ENCODE measurements at regions not wholly inside any gene's neighbourhood (a gene's known extent, or its start where the extent isn't known, plus 50 kb on each side); places are given as distances from the start of the nearest gene placed in this dataset.

DNA sequence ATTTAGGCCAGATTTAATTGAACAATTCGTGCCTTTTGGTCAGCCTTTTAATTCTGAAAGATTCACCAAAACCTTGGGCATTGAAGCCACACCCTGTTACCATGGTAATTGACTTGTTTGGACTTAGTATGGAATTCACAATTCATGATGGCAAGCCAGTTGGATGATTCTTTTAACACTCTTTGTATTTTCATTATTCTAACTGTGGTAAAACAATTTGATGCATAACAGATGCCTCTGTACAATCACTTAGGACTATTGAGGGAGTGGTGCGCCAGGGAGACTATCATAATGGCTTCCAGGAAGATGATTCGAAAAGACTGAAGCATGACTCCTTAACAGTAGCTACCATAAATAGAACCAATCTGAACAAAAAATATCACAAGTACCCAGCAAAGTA, 381.1 kb upstream of the ADAMTS16 start:
- Histone ChIP-seq H3K36me3 (ENCODE audit: control insufficient read depth, insufficient read depth, low read length) (no peaks in the 10 kb centered on the region), H3K4me3 (ENCODE audit: insufficient read depth, low read depth, low read length) (no peak overlapping the region), H3K9me3 (ENCODE audit: control insufficient read depth, low read length) (no peaks in the 10 kb centered on the region), H3K27ac (ENCODE audit: insufficient read depth, low read depth, low read length, poor library complexity, severe bottlenecking) (no peak overlapping the region), H3K4me1 (ENCODE audit: control insufficient read depth, insufficient read depth, low read length) (no peaks in the 10 kb centered on the region), H3K27me3 (ENCODE audit: control insufficient read depth, insufficient read depth, low read length, poor library complexity, severe bottlenecking) (no peaks in the 10 kb centered on the region)
- 90 to 93% methylated on average over 2 to 3 of the region's 3 CpGs for WGBS, 2 experiments

DNA sequence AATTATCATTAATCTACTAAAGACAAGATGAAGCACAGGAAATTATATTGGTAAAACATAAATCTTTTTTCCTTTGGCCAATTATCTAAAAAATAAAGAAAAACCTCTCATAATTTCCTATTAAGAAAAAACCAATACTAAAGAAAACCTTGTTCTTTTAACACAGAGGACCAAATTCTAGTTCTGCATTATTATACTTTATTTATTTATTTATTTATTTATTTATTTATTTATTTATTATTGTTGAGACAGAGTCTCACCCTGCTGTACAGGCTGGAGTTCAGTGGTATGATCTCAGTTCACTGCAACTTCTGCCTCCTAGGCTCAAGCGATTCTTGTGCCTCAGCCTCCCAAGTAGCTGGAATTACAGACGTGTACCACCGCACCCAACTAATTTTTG, 377.8 kb upstream of the ADAMTS16 start:
- Histone ChIP-seq H3K27me3 (ENCODE audit: control insufficient read depth, insufficient read depth, low read length, poor library complexity, severe bottlenecking) (no peaks in the 10 kb centered on the region), H3K36me3 (ENCODE audit: control insufficient read depth, insufficient read depth, low read length) (no peaks in the 10 kb centered on the region), H3K4me1 (ENCODE audit: control insufficient read depth, insufficient read depth, low read length) (no peaks in the 10 kb centered on the region), H3K4me3 (ENCODE audit: insufficient read depth, low read depth, low read length) (no peak overlapping the region), H3K27ac (ENCODE audit: insufficient read depth, low read depth, low read length, poor library complexity, severe bottlenecking) (no peak overlapping the region), H3K9me3 (ENCODE audit: control insufficient read depth, low read length) (no peaks in the 10 kb centered on the region)
- 93 to 97% methylated on average over 3 of the region's 3 CpGs for WGBS, 2 experiments

DNA sequence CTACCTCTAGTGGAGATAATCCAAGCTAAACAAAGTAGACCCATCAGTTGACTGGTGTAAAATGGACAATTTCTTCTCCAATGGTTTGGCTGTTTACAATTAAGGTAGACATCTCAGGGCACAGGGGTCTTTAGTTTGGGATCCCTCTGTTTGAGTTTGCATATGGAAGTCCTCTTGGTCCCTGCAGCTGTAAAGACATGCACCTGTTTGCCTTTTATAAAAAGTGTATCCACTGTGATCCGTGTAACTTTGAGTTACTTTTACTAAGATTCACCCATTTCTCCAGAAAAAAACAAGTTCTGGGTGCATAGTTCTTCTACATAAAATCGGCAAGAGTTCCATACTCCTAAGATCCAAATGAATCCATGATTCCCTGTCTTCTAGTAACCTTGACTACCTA, 374.7 kb upstream of the ADAMTS16 start:
- no peaks in the 10 kb centered on the region for H3K36me3 ChIP-seq (ENCODE audit: control insufficient read depth, insufficient read depth, low read length)
- H3K27ac ChIP-seq (ENCODE audit: insufficient read depth, low read depth, low read length, poor library complexity, severe bottlenecking) = no peak overlapping the region
- H3K9me3 ChIP-seq (ENCODE audit: control insufficient read depth, low read length) = no peaks in the 10 kb centered on the region
- no peaks in the 10 kb centered on the region for H3K4me1 ChIP-seq (ENCODE audit: control insufficient read depth, insufficient read depth, low read length)
- H3K27me3 ChIP-seq (ENCODE audit: control insufficient read depth, insufficient read depth, low read length, poor library complexity, severe bottlenecking) = no peaks in the 10 kb centered on the region
- H3K4me3 ChIP-seq (ENCODE audit: insufficient read depth, low read depth, low read length) = no peak overlapping the region
- WGBS, 2 experiments = 92 to 95% methylated on average over 2 of the region's 2 CpGs

DNA sequence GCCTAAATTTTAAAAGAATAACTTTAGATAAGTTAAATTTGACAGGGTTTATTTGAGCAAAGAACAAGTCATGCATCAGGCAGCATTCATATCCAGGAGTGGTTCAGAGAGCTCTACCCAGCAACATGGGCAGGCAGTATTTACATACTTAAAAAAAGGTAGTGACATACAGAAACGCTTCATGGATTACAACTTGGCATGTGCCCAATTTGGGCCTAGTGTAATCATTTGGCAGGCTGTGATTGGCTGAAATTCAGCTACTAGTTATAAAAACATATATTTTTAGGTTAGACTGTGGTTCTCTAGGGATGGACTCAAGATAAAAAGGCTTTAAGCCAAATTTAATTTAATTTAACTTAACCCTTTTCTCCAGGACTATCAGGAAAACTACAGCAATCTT, 374.0 kb upstream of the ADAMTS16 start:
- Histone ChIP-seq H3K27ac (ENCODE audit: insufficient read depth, low read depth, low read length, poor library complexity, severe bottlenecking) (no peak overlapping the region), H3K4me3 (ENCODE audit: insufficient read depth, low read depth, low read length) (no peak overlapping the region), H3K9me3 (ENCODE audit: control insufficient read depth, low read length) (no peaks in the 10 kb centered on the region), H3K4me1 (ENCODE audit: control insufficient read depth, insufficient read depth, low read length) (no peaks in the 10 kb centered on the region), H3K36me3 (ENCODE audit: control insufficient read depth, insufficient read depth, low read length) (no peaks in the 10 kb centered on the region), H3K27me3 (ENCODE audit: control insufficient read depth, insufficient read depth, low read length, poor library complexity, severe bottlenecking) (no peaks in the 10 kb centered on the region)
- WGBS, 2 experiments = 92 to 94% methylated on average over 1 of the region's 1 CpG

DNA sequence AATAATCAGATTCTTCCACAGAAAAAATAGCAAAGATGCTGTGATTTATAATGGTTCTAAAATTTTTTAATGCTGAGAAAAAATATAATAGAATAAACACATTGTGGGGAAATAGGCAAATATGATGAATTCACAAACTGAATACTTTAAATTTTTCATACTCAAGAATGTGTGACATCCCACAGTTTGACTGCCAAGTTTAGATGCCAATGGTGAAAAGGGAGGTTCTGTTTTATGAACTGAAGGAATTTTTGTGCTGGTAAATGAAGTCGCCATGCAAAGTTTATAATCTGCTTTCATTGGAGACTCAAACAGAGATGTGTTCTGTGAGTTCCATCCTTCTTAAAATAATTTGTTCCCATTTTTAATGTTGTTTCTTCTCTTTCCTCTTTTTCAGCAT, 367.5 kb upstream of the ADAMTS16 start:
- Histone ChIP-seq H3K4me3 (ENCODE audit: insufficient read depth, low read depth, low read length) (no peak overlapping the region), H3K27me3 (ENCODE audit: control insufficient read depth, insufficient read depth, low read length, poor library complexity, severe bottlenecking) (no peaks in the 10 kb centered on the region), H3K36me3 (ENCODE audit: control insufficient read depth, insufficient read depth, low read length) (no peaks in the 10 kb centered on the region), H3K27ac (ENCODE audit: insufficient read depth, low read depth, low read length, poor library complexity, severe bottlenecking) (no peak overlapping the region), H3K4me1 (ENCODE audit: control insufficient read depth, insufficient read depth, low read length) (no peaks in the 10 kb centered on the region), H3K9me3 (ENCODE audit: control insufficient read depth, low read length) (no peaks in the 10 kb centered on the region)
- 89 to 100% methylated on average over 1 of the region's 1 CpG for WGBS, 2 experiments

DNA sequence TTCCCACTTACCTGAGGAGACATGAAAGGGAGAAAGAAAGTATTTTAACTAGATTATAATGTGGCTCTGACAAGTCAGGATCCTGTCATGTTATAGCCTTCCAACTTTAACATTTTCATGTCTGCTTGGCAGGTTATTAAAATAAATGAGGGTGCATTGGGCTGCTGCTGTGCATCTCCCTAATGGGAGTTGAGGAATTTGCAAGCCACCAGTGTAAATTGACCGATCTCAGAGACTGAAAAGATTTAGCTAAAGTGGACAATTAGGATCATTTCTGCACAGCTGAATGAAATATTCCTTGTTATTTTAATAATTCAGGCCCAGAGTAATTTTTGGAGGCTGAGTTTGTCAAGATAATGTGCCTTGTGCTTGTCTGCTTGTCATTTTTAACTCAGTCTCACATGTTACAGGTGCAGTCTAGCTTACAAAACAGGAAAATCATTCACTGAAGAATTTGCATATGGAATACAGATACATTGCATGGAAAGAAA, 366.3 kb upstream of the ADAMTS16 start:
- no peaks in the 10 kb centered on the region for H3K9me3 ChIP-seq (ENCODE audit: control insufficient read depth, low read length)
- no peak overlapping the region for H3K4me3 ChIP-seq (ENCODE audit: insufficient read depth, low read depth, low read length)
- no peak overlapping the region for H3K27ac ChIP-seq (ENCODE audit: insufficient read depth, low read depth, low read length, poor library complexity, severe bottlenecking)
- no peaks in the 10 kb centered on the region for H3K4me1 ChIP-seq (ENCODE audit: control insufficient read depth, insufficient read depth, low read length)
- 77 to 97% methylated on average over 1 of the region's 1 CpG for WGBS, 2 experiments
- H3K36me3 ChIP-seq (ENCODE audit: control insufficient read depth, insufficient read depth, low read length) = no peaks in the 10 kb centered on the region
- H3K27me3 ChIP-seq (ENCODE audit: control insufficient read depth, insufficient read depth, low read length, poor library complexity, severe bottlenecking) = no peaks in the 10 kb centered on the region

DNA sequence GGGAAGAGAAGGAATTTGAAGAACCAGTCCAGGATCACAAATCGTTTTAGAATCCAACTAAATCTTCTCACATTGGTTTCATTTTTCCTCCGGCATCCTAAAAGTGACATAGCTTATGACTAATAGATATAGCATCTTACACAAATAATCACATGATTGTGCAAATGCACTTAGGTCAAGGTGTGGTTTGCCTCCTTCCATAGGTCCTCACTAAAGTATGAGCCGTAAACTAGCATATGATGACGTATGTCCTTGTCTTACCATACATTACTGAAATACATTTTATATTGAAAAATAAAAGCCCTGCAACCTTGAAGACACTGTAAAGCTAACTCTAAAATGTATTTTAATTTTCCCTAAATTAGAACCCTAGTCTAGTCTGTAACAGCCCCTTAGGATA, 362.7 kb upstream of the ADAMTS16 start:
- H3K4me3 ChIP-seq (ENCODE audit: insufficient read depth, low read depth, low read length) = no peak overlapping the region
- 91 to 100% methylated on average over 3 to 4 of the region's 4 CpGs for WGBS, 2 experiments
- H3K27me3 ChIP-seq (ENCODE audit: control insufficient read depth, insufficient read depth, low read length, poor library complexity, severe bottlenecking) = no peaks in the 10 kb centered on the region
- no peaks in the 10 kb centered on the region for H3K4me1 ChIP-seq (ENCODE audit: control insufficient read depth, insufficient read depth, low read length)
- no peaks in the 10 kb centered on the region for H3K36me3 ChIP-seq (ENCODE audit: control insufficient read depth, insufficient read depth, low read length)
- no peaks in the 10 kb centered on the region for H3K9me3 ChIP-seq (ENCODE audit: control insufficient read depth, low read length)
- H3K27ac ChIP-seq (ENCODE audit: insufficient read depth, low read depth, low read length, poor library complexity, severe bottlenecking) = no peak overlapping the region

DNA sequence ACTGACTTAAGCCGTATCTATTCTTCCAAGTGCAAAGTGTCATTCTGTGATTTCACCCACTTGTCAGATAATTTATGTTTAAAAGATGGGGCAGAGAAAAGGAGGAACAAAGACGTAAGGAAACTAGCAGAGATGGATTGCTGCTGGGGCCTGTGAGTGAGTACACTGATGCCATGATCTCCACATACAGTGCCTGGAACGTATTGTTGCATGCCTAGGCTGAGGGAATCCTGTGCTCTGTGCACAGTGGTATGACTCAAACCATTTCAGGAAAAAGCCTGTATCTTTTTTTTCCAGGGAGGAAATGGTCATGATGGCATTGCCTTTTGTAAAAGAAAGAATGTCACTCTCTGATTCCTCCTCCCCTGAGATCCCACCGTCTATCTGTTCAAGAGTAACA, 359.5 kb upstream of the ADAMTS16 start:
- H3K4me3 ChIP-seq (ENCODE audit: insufficient read depth, low read depth, low read length) = no peak overlapping the region
- no peaks in the 10 kb centered on the region for H3K36me3 ChIP-seq (ENCODE audit: control insufficient read depth, insufficient read depth, low read length)
- no peak overlapping the region for H3K27ac ChIP-seq (ENCODE audit: insufficient read depth, low read depth, low read length, poor library complexity, severe bottlenecking)
- H3K4me1 ChIP-seq (ENCODE audit: control insufficient read depth, insufficient read depth, low read length) = no peaks in the 10 kb centered on the region
- no peaks in the 10 kb centered on the region for H3K27me3 ChIP-seq (ENCODE audit: control insufficient read depth, insufficient read depth, low read length, poor library complexity, severe bottlenecking)
- 89 to 92% methylated on average over 4 of the region's 4 CpGs for WGBS, 2 experiments
- H3K9me3 ChIP-seq (ENCODE audit: control insufficient read depth, low read length) = no peaks in the 10 kb centered on the region

DNA sequence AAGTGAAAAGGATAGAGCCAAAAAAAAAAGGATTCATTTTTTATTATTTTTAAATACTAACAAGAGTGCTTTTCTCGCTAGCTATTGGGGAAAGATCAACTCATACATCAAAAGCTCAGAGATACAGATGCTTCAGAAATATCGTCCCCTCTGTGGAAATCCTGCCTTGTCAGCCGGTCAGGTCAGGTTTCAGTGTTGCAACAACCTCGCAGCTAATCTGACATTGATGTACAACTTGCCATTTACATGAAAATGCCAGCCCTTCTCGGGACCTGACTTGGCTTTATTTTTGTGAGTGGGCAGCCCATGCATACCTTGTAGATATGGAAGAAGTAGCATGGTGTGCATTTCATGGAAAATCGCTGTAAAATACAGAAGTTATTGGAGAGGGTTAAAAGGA, 358.8 kb upstream of the ADAMTS16 start:
- WGBS, 2 experiments = 73 to 81% methylated on average over 6 of the region's 6 CpGs
- no peaks in the 10 kb centered on the region for H3K4me1 ChIP-seq (ENCODE audit: control insufficient read depth, insufficient read depth, low read length)
- no peaks in the 10 kb centered on the region for H3K9me3 ChIP-seq (ENCODE audit: control insufficient read depth, low read length)
- no peak overlapping the region for H3K27ac ChIP-seq (ENCODE audit: insufficient read depth, low read depth, low read length, poor library complexity, severe bottlenecking)
- no peak overlapping the region for H3K4me3 ChIP-seq (ENCODE audit: insufficient read depth, low read depth, low read length)
- H3K36me3 ChIP-seq (ENCODE audit: control insufficient read depth, insufficient read depth, low read length) = no peaks in the 10 kb centered on the region
- H3K27me3 ChIP-seq (ENCODE audit: control insufficient read depth, insufficient read depth, low read length, poor library complexity, severe bottlenecking) = no peaks in the 10 kb centered on the region

DNA sequence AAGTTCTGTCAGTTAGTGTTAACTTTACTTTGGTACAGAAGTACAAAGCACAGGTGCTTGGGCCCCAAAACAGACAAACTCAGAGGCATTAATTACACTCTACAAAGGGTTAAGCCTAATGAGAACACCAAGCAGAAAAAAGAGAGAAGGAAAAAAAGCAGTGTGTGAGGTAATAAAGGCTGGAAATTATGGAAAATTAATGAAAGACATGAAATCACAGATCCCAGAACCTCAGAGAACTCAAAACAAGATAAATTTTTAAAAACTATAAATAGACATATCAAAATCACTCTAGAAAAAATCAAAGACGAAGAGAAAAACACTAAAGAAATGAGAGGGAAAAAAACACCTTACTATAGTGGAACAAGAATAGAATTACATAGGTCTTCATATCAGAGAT, 354.2 kb upstream of the ADAMTS16 start:
- H3K9me3 ChIP-seq (ENCODE audit: control insufficient read depth, low read length) = no peaks in the 10 kb centered on the region
- H3K4me1 ChIP-seq (ENCODE audit: control insufficient read depth, insufficient read depth, low read length) = no peaks in the 10 kb centered on the region
- no CpG with 5 or more reads among the region's 1 CpG for WGBS, 2 experiments
- H3K36me3 ChIP-seq (ENCODE audit: control insufficient read depth, insufficient read depth, low read length) = no peaks in the 10 kb centered on the region
- H3K27me3 ChIP-seq (ENCODE audit: control insufficient read depth, insufficient read depth, low read length, poor library complexity, severe bottlenecking) = no peaks in the 10 kb centered on the region
- H3K27ac ChIP-seq (ENCODE audit: insufficient read depth, low read depth, low read length, poor library complexity, severe bottlenecking) = no peak overlapping the region
- H3K4me3 ChIP-seq (ENCODE audit: insufficient read depth, low read depth, low read length) = no peak overlapping the region

DNA sequence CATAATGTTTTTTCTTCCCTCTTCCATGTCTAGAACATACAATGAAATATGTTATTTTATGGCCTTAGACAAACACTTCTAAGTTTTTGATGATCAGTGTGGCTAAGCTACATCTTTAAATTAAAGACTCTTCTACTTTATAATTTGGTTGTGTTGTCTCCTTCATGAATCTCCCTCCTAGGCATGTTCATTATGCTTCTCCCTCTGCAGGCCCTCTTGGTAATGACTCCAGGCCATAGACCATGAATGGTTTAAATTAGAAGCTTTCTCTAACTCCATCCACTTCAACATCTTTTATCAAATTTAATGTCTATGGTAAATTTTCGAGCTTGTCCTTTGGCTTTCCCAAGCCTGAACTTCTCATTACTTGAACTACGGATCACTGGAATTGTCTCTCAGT, 342.7 kb upstream of the ADAMTS16 start:
- H3K9me3 ChIP-seq (ENCODE audit: control insufficient read depth, low read length) = no peaks in the 10 kb centered on the region
- H3K27ac ChIP-seq (ENCODE audit: insufficient read depth, low read depth, low read length, poor library complexity, severe bottlenecking) = no peak overlapping the region
- no peaks in the 10 kb centered on the region for H3K36me3 ChIP-seq (ENCODE audit: control insufficient read depth, insufficient read depth, low read length)
- H3K27me3 ChIP-seq (ENCODE audit: control insufficient read depth, insufficient read depth, low read length, poor library complexity, severe bottlenecking) = no peaks in the 10 kb centered on the region
- H3K4me1 ChIP-seq (ENCODE audit: control insufficient read depth, insufficient read depth, low read length) = no peaks in the 10 kb centered on the region
- no peak overlapping the region for H3K4me3 ChIP-seq (ENCODE audit: insufficient read depth, low read depth, low read length)
- WGBS, 2 experiments = 91 to 95% methylated on average over 2 of the region's 2 CpGs

All from ectodermal cell (in vitro differentiated cells).